ENCODE measurements at regions not wholly inside any gene's neighbourhood (a gene's known extent, or its start where the extent isn't known, plus 50 kb on each side); places are given as distances from the start of the nearest gene placed in this dataset.

DNA sequence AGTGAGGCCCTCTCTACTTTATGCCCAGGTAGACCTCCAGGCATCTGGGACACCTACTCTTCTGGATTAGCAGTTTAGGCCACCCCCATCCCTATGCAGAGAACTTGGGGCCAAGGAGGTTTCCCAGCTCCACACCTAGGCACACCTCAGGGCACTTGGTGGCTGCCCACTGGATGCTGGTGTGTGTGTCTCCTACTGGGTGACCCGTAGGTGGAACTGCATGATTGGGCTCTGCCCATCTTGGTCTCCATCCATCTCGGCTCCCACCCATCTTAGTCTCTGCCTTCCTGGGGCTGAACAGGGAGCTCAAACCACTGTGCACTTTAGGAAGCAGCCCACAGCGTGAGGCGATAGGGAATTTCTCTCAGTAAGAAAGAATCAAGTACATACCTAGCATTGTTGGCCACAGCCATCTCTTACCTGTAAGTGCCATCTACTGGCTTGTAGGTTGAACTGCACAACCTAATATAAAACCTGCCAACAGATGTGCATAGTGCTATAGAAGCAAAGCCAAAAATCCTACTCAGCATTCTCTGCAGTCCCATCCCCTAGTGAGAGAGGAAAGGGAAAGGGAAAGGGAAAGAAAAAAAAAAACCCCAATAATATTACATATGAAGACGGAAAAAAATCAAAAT lies 61.6 kb upstream of the PTPN5 start:
- TF ChIP-seq, protein P1, sequence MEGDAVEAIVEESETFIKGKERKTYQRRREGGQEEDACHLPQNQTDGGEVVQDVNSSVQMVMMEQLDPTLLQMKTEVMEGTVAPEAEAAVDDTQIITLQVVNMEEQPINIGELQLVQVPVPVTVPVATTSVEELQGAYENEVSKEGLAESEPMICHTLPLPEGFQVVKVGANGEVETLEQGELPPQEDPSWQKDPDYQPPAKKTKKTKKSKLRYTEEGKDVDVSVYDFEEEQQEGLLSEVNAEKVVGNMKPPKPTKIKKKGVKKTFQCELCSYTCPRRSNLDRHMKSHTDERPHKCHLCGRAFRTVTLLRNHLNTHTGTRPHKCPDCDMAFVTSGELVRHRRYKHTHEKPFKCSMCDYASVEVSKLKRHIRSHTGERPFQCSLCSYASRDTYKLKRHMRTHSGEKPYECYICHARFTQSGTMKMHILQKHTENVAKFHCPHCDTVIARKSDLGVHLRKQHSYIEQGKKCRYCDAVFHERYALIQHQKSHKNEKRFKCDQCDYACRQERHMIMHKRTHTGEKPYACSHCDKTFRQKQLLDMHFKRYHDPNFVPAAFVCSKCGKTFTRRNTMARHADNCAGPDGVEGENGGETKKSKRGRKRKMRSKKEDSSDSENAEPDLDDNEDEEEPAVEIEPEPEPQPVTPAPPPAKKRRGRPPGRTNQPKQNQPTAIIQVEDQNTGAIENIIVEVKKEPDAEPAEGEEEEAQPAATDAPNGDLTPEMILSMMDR (IDR thresholded peaks at IDR 0.05), result no peak
- no peak for TF ChIP-seq POLR2A (IDR thresholded peaks at IDR 0.05)
